Transverse colon (tissue), 4 donors: ENCODE measurements at regions not wholly inside any gene's neighbourhood (a gene's known extent, or its start where the extent isn't known, plus 50 kb on each side); places are given as distances from the start of the nearest gene placed in this dataset.

ENCODE experiments used
- DNase-seq: peaks from one replicate; pipeline ENCODE4 v3.0.0-alpha.2; 2019
- H3K27ac ChIP-seq, 4 donors: fragments of 200-600 bp; sonication (generic); 2 replicates each; pipeline ENCODE4 v1.5.1; 2016 to 2018; ENCODE audit warnings: inconsistent platforms in 4 of 4
- H3K27me3 ChIP-seq: fragments of 200-600 bp; sonication (generic); 2 replicates; pipeline ENCODE4 v1.5.1; 2017; ENCODE audit warnings: inconsistent platforms
- H3K36me3 ChIP-seq, 4 donors: fragments of 200-600 bp; sonication (generic); 2 replicates each; pipeline ENCODE4 v1.5.1; 2017 to 2019; ENCODE audit warnings: inconsistent platforms in 4 of 4
- H3K4me1 ChIP-seq, 4 donors: fragments of 200-600 bp; sonication (generic); 2 replicates each; pipeline ENCODE4 v1.5.1; 2017 to 2020; ENCODE audit warnings: inconsistent platforms in 4 of 4
- H3K4me3 ChIP-seq, 4 donors: fragments of 200-600 bp; sonication (generic); 1 replicate in 1 of 4; 2 replicates in 3 of 4; pipeline versions ENCODE4 v1.5.1 to v1.6.1; 2017 to 2019; ENCODE audit warnings: inconsistent platforms in 4 of 4
- H3K9me3 ChIP-seq, 2 donors: fragments of 200-600 bp; sonication (generic); 2 replicates each; pipeline ENCODE4 v1.5.1; 2017 to 2019; ENCODE audit warnings: inconsistent platforms in 2 of 2
- EP300 ChIP-seq: sonication (generic); formaldehyde crosslinking; IDR thresholded peaks from one replicate; pipeline ENCODE4 v1.6.1; 2017; ENCODE audit warnings: antibody characterized with exemption, low read depth
- POLR2A ChIP-seq: fragments of 450-650 bp; IDR thresholded peaks from one replicate; pipeline ENCODE4 v1.6.1; 2016; ENCODE audit warnings: antibody characterized with exemption, mild to moderate bottlenecking, moderate library complexity
- POLR2AphosphoS5 ChIP-seq, 3 donors: sonication (generic); formaldehyde crosslinking; IDR thresholded peaks; one replicate each; pipeline ENCODE4 v1.6.1; 2016; ENCODE audit warnings: antibody characterized with exemption in 3 of 3
- WGBS, 2 donors: methylation state at CpG; one replicate each; pipeline ENCODE4 v1.1.5; 2018; ENCODE audit warnings: low coverage in 1 of 2; 5-methylcytosine and 5-hydroxymethylcytosine counted together
- in situ Hi-C, 4 donors: fragments of 200-750 bp; cut with MboI; loops; one replicate each; pipeline versions ENCODE4 v1.15.0 to v1.15.1; 2017; ENCODE audit warnings: low sequenced_read_pairs in 3 of 4, low pct_ligation_motif_present in 1 of 4, low pct_unique_long_range_greater_than_20kb in 1 of 4
- intact Hi-C: fragments of 100-400 bp; cut with DNase I; formaldehyde crosslinking; loops from one replicate; pipeline ENCODE4 v1.15.1; 2023; ENCODE audit warnings: low total_unique reads
- TF ChIP-seq, protein P1 (sequence below), 5 experiments: fragments of 200-600 bp in 3 of 5; fragments of 450-650 bp in 2 of 5; sonication (generic) in 3 of 5; IDR thresholded peaks; 1 replicate in 2 of 5; 2 replicates in 3 of 5; pipeline ENCODE4 v1.5.1; 2016 to 2017; ENCODE audit warnings: antibody characterized with exemption in 5 of 5, inconsistent platforms in 3 of 5, mild to moderate bottlenecking in 2 of 5, moderate library complexity in 1 of 5

DNA sequence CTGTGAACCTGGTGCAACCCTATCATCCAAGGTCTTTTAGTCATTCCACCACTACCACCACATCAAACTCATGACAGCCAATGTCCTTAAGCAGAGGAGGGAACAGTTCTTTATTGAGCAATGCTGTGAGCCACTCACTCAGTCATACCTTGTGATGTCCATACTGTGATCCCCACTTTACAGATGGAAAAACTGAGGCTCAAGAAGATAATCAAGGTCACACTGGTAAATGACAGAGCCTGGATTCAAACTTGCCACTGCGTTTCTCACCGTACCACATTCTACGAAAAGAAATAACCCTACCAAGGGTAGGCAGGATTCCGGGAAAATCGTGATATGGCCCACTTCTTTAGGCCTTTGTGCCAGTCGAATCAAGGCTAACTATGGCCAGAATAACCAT lies 172.6 kb downstream of the CCT6B start:
- H3K27me3 ChIP-seq = no peaks in the 10 kb centered on the region
- no peak overlapping the region for H3K4me3 ChIP-seq
- intact Hi-C loops = no loop called here
- H3K9me3 ChIP-seq = no peaks in the 10 kb centered on the region
- 80 to 86% methylated on average over 1 to 6 of the region's 6 CpGs for WGBS, 2 donors
- H3K36me3 ChIP-seq = no peaks in the 10 kb centered on the region
- TF ChIP-seq POLR2AphosphoS5 (IDR thresholded peaks at IDR 0.05) (no peak), EP300 (no peak), POLR2A (no peak)
- TF ChIP-seq, protein P1, sequence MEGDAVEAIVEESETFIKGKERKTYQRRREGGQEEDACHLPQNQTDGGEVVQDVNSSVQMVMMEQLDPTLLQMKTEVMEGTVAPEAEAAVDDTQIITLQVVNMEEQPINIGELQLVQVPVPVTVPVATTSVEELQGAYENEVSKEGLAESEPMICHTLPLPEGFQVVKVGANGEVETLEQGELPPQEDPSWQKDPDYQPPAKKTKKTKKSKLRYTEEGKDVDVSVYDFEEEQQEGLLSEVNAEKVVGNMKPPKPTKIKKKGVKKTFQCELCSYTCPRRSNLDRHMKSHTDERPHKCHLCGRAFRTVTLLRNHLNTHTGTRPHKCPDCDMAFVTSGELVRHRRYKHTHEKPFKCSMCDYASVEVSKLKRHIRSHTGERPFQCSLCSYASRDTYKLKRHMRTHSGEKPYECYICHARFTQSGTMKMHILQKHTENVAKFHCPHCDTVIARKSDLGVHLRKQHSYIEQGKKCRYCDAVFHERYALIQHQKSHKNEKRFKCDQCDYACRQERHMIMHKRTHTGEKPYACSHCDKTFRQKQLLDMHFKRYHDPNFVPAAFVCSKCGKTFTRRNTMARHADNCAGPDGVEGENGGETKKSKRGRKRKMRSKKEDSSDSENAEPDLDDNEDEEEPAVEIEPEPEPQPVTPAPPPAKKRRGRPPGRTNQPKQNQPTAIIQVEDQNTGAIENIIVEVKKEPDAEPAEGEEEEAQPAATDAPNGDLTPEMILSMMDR (IDR thresholded peaks at IDR 0.05) = no peak
- in situ Hi-C loops = no loop called here
- no peak for DNase-seq
- no peaks in the 10 kb centered on the region for H3K4me1 ChIP-seq
- H3K27ac ChIP-seq = no peak overlapping the region

DNA sequence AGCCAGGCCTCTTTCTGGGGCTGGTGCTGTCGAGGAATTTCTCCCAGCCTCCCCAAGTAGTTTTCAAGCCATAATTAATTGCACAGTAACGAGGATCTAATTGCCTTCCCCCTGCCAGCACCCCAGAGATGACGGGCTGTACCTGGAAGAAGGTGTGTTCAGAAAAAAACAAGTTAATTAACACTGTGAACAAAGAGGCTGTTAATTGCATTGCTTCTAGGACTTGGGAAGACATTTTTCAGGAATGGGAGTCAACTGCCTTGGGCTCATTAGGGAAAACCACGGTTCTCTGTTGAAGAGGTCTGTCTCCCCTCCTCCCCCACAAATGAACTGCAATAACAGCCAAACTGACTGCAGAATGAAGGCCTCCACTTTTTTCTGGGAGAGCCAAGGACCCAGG lies 176.7 kb downstream of the CCT6B start:
- DNase-seq = no peak
- WGBS, 2 donors = 36 to 39% methylated on average over 4 of the region's 4 CpGs
- TF ChIP-seq, protein P1 (IDR thresholded peaks at IDR 0.05) = no peak
- TF ChIP-seq EP300 = no peak
- no peak for TF ChIP-seq POLR2AphosphoS5 (IDR thresholded peaks at IDR 0.05)
- TF ChIP-seq POLR2A = no peak
- H3K4me3 ChIP-seq = no peak overlapping the region
- no peaks in the 10 kb centered on the region for H3K4me1 ChIP-seq
- H3K27ac ChIP-seq = no peak overlapping the region
- H3K27me3 ChIP-seq = no peaks in the 10 kb centered on the region
- intact Hi-C loops (no loop called here), in situ Hi-C loops (no loop called here)
- H3K9me3 ChIP-seq = no peaks in the 10 kb centered on the region
- no peaks in the 10 kb centered on the region for H3K36me3 ChIP-seq

GRCh38 chr17:34782271-34782670 lies 179.0 kb downstream of the CCT6B start:
- Histone ChIP-seq H3K4me1 (no peaks in the 10 kb centered on the region), H3K27ac (no peak overlapping the region), H3K4me3 (no peak overlapping the region), H3K9me3 (no peaks in the 10 kb centered on the region), H3K27me3 (no peaks in the 10 kb centered on the region), H3K36me3 (no peaks in the 10 kb centered on the region)
- DNase-seq = no peak
- in situ Hi-C loops (no loop called here), intact Hi-C loops (no loop called here)
- 30 to 72% methylated on average over 3 to 6 of the region's 6 CpGs for WGBS, 2 donors
- TF ChIP-seq POLR2A (no peak), POLR2AphosphoS5 (IDR thresholded peaks at IDR 0.05) (no peak), EP300 (no peak)
- TF ChIP-seq, protein P1 (IDR thresholded peaks at IDR 0.05) = no peak

DNA sequence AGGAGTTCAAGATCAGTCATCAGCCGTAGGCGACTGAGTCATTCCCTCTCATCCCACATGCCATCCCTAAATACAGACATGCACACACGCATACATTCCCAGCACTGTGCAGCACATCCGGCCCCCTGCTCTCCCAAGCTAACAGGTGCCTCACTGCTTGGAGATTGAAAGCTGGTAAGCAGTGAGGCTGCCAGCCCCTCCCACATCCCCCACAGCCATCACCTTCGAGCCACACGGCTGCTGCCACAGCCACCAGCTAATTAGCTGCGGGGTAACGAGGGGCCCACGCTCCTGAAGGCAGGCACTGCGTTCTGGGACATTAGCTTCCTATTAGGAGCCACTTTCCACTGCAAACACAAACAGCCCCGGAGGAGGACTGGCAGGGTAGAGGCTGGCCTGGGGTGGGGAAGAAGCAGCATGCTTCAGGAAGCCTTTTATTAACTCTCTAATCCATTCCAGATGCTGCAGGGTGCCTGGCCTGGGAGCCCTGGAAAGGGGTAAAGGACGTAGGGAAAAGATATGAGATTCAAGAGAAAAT lies 179.6 kb downstream of the CCT6B start:
- no peaks in the 10 kb centered on the region for H3K36me3 ChIP-seq
- H3K27me3 ChIP-seq = no peaks in the 10 kb centered on the region
- H3K9me3 ChIP-seq = no peaks in the 10 kb centered on the region
- H3K4me1 ChIP-seq = no peaks in the 10 kb centered on the region
- in situ Hi-C loops (no loop called here), intact Hi-C loops (no loop called here)
- DNase-seq = no peak
- H3K27ac ChIP-seq = no peak overlapping the region
- no peak overlapping the region for H3K4me3 ChIP-seq
- TF ChIP-seq POLR2A (no peak), POLR2AphosphoS5 (IDR thresholded peaks at IDR 0.05) (no peak), EP300 (no peak)
- TF ChIP-seq, protein P1 (IDR thresholded peaks at IDR 0.05) = no peak
- WGBS, 2 donors = 30 to 40% methylated on average over 1 to 12 of the region's 12 CpGs
